Breast epithelium (tissue), 3 donors: ENCODE measurements at regions not wholly inside any gene's neighbourhood (a gene's known extent, or its start where the extent isn't known, plus 50 kb on each side); places are given as distances from the start of the nearest gene placed in this dataset.

Source experiments
- POLR2AphosphoS5 ChIP-seq, 3 donors: sonication (generic); formaldehyde crosslinking; IDR thresholded peaks; one replicate each; pipeline ENCODE4 v1.6.1; 2017; ENCODE audit warnings: antibody characterized with exemption in 3 of 3
- TF ChIP-seq, protein P1 (sequence below), 3 donors: fragments of 450-650 bp; IDR thresholded peaks; one replicate each; pipeline ENCODE4 v1.5.1; 2016 to 2017; ENCODE audit warnings: antibody characterized with exemption in 3 of 3, mild to moderate bottlenecking in 3 of 3, moderate library complexity in 3 of 3

DNA sequence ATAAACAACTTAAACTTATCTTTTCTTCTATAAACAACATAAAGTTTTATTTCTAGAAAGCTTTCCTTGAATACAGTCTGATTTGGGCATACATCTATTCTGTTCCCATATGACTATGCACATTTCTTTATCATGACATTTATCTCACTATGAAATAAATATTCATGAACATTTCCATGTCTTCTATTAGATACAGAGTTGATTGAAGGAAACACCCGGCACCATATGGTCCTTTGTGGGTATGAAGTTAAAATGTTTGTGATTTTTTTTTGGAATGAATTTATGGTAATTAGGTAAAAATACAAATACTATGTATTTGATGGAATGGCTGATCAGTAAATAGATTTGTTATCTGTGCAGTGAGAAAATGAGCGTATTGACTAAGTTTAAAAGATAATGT is 1209.8 kb upstream of the ACO1 start:
- TF ChIP-seq, protein P1, sequence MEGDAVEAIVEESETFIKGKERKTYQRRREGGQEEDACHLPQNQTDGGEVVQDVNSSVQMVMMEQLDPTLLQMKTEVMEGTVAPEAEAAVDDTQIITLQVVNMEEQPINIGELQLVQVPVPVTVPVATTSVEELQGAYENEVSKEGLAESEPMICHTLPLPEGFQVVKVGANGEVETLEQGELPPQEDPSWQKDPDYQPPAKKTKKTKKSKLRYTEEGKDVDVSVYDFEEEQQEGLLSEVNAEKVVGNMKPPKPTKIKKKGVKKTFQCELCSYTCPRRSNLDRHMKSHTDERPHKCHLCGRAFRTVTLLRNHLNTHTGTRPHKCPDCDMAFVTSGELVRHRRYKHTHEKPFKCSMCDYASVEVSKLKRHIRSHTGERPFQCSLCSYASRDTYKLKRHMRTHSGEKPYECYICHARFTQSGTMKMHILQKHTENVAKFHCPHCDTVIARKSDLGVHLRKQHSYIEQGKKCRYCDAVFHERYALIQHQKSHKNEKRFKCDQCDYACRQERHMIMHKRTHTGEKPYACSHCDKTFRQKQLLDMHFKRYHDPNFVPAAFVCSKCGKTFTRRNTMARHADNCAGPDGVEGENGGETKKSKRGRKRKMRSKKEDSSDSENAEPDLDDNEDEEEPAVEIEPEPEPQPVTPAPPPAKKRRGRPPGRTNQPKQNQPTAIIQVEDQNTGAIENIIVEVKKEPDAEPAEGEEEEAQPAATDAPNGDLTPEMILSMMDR (IDR thresholded peaks at IDR 0.05), result no peak
- TF ChIP-seq POLR2AphosphoS5 (IDR thresholded peaks at IDR 0.05), result no peak
